HepG2 (cell line): ENCODE measurements at regions not wholly inside any gene's neighbourhood (a gene's known extent, or its start where the extent isn't known, plus 50 kb on each side); places are given as distances from the start of the nearest gene placed in this dataset.

Experiments
- DPF2 ChIP-seq: sonication (generic); formaldehyde crosslinking; IDR thresholded peaks from 2 replicates; pipeline ENCODE4 v1.4.0; 2020; ENCODE audit warnings: mild to moderate bottlenecking, low read depth, missing genetic modification reagents, borderline replicate concordance
- ETV5 ChIP-seq: IDR thresholded peaks from 2 replicates; pipeline ENCODE4 v1.6.1; 2018; ENCODE audit warnings: missing biosample characterization, missing genetic modification reagents, inconsistent platforms, borderline replicate concordance
- HDAC2 ChIP-seq: sonication (generic); formaldehyde crosslinking; IDR thresholded peaks from 2 replicates; pipeline ENCODE4 v1.4.0; 2020; ENCODE audit warnings: missing genetic modification reagents
- HMG20A ChIP-seq: IDR thresholded peaks from 2 replicates; pipeline ENCODE4 v1.6.1; 2016; ENCODE audit warnings: borderline replicate concordance
- MAFF ChIP-seq: IDR thresholded peaks from 2 replicates; pipeline ENCODE4 v1.6.1; 2011; ENCODE audit warnings: low read depth, low read length, improper control_type of control experiment
- NR2C2 ChIP-seq: sonication (generic); formaldehyde crosslinking; IDR thresholded peaks from 2 replicates; pipeline ENCODE4 v1.4.0; 2020; ENCODE audit warnings: missing genetic modification reagents, mild to moderate bottlenecking, moderate library complexity, borderline replicate concordance
- RFX1 ChIP-seq: fragments of 450-650 bp; IDR thresholded peaks from 2 replicates; pipeline ENCODE4 v1.6.1; 2017
- USF2 ChIP-seq, 2 experiments: sonication (generic) in 1 of 2; formaldehyde crosslinking in 1 of 2; IDR thresholded peaks; 2 replicates each; pipeline versions ENCODE4 v1.5.1 to v1.6.1; 2011 to 2020; ENCODE audit warnings: borderline replicate concordance in 1 of 2, low read depth in 1 of 2, low read length in 1 of 2, mild to moderate bottlenecking in 1 of 2, missing genetic modification reagents in 1 of 2, moderate library complexity in 1 of 2
- ZBTB1 ChIP-seq: sonication (generic); formaldehyde crosslinking; IDR thresholded peaks from 2 replicates; pipeline ENCODE4 v1.4.0; 2020; ENCODE audit warnings: missing genetic modification reagents, borderline replicate concordance
- ZNF850 ChIP-seq: sonication (generic); formaldehyde crosslinking; conservative IDR thresholded peaks from 2 replicates; pipeline ENCODE4 v1.9.0; 2021; ENCODE audit warnings: mild to moderate bottlenecking, missing genetic modification reagents
- TF ChIP-seq, protein P1 (sequence below): sonication (generic); formaldehyde crosslinking; IDR thresholded peaks from 2 replicates; pipeline ENCODE4 v1.9.0; 2021; ENCODE audit warnings: missing genetic modification reagents, borderline replicate concordance
- TF ChIP-seq, protein P2 (sequence below): sonication (generic); formaldehyde crosslinking; IDR thresholded peaks from 2 replicates; pipeline ENCODE4 v1.5.0; 2020; ENCODE audit warnings: mild to moderate bottlenecking, missing genetic modification reagents, moderate library complexity

- TF ChIP-seq ETV5 (CRISPR knock-in tag) (no peak), USF2 (IDR thresholded peaks at IDR 0.05; ENCODE audit: low read depth, low read length) (no peak), USF2 (CRISPR knock-in tag; IDR thresholded peaks at IDR 0.05; ENCODE audit: borderline replicate concordance) (no peak), HDAC2 (CRISPR knock-in tag) (no peak), HMG20A (no peak), NR2C2 (CRISPR knock-in tag) (no peak), DPF2 (no peak), MAFF (peak; percentile 34; the same call in 1 of the 2 replicates), ZBTB1 (CRISPR knock-in tag) (no peak), ZNF850 (CRISPR knock-in tag) (no peak), RFX1 (no peak)
- TF ChIP-seq, protein P1, sequence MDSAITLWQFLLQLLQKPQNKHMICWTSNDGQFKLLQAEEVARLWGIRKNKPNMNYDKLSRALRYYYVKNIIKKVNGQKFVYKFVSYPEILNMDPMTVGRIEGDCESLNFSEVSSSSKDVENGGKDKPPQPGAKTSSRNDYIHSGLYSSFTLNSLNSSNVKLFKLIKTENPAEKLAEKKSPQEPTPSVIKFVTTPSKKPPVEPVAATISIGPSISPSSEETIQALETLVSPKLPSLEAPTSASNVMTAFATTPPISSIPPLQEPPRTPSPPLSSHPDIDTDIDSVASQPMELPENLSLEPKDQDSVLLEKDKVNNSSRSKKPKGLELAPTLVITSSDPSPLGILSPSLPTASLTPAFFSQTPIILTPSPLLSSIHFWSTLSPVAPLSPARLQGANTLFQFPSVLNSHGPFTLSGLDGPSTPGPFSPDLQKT, result no peak
- TF ChIP-seq, protein P2, sequence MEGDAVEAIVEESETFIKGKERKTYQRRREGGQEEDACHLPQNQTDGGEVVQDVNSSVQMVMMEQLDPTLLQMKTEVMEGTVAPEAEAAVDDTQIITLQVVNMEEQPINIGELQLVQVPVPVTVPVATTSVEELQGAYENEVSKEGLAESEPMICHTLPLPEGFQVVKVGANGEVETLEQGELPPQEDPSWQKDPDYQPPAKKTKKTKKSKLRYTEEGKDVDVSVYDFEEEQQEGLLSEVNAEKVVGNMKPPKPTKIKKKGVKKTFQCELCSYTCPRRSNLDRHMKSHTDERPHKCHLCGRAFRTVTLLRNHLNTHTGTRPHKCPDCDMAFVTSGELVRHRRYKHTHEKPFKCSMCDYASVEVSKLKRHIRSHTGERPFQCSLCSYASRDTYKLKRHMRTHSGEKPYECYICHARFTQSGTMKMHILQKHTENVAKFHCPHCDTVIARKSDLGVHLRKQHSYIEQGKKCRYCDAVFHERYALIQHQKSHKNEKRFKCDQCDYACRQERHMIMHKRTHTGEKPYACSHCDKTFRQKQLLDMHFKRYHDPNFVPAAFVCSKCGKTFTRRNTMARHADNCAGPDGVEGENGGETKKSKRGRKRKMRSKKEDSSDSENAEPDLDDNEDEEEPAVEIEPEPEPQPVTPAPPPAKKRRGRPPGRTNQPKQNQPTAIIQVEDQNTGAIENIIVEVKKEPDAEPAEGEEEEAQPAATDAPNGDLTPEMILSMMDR, result no peak
Observed at GRCh38 chr5:74056107-74056788, 430.3 kb downstream of the ARHGEF28 start.
